ENCODE measurements at regions not wholly inside any gene's neighbourhood (a gene's known extent, or its start where the extent isn't known, plus 50 kb on each side); places are given as distances from the start of the nearest gene placed in this dataset.

DNA sequence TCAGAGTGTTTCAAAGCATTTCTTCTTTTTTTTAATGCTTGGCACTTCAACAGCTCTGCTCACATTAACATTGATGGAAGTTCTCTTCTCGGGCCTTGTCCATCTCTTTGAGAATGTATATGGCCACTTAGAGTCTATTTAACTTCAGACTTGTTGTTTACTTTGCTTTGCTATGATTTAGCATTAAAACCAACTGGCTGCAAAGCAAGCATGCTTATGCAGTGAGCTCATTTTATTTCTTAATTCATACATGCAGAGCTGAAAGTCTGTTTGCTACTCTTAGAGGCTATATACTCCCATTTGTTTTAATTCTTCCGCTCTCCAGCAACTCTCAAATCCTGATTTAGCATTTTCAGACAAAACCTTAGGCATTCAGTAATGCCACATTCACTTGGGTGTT, 107.6 kb upstream of the PACRGL start:
- DNase-seq (ENCODE audit: low spot score): no peak

DNA sequence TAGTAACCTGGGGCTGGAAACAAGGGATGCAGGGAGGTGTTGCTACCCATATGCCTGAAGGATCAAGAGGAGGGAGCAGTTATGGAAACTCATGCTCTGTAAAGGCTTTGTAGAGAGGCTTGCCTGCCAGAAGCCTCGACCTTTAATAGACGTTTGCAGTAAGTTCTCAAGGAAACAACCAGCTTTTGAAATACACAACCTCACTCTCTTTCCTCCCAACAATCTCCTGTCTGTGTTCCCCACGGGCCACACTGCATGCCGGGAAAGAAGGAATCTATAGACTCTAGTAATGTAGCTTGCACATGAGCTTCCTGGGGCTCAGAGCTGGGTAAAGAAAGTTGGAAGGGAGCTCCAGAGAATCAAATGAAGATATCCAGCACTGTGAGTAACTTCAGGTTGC, 101.6 kb upstream of the PACRGL start:
- no peak for DNase-seq (ENCODE audit: low spot score)

DNA sequence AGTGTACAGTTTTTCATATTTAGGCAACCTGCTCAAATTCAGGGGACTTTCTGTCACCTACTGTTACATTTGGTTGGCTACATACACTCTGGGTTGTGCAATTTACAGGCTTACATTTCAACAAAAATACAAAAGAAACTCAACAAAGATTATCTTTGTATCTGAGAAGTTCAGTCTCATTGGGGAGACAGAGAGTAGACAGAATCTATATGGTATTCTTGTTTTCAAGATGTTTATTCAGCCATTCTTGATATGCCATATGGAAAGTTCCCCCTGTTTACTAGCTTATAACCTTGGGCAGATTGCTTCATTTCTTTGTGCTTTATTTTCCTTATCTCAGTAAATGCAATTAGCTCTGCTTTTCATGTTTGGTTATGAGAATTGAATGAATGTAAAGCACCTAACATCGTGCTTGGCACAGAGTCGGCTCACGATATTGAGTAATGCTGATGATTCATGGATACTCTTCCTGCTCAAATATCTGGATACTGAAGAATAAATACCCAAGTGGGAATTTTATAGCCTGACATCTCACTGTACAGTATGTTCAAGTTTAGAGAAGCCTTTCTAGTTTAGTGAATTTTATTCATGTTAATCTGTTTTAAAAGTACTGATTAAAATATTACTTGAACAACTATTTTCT, 96.5 kb upstream of the PACRGL start:
- DNase-seq (ENCODE audit: low spot score): no peak

DNA sequence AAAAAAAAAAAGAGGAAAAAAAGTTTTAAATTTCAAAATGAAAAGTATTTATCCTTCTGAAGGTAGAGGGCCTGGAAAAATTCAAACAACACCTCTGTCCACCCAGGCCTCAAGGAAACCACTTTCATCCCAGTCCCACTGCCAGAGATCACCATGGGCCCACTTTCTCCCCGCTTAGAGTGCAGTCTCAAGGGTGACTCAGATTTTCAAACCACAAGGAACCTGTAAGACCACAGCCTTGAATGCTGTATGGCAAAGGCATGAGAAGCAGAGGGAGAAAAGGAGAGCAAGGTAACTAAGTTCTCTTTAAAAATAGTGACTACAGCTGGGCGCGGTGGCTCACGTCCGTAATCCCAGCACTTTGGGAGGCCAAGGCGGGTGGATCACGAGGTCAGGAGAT, 87.9 kb upstream of the PACRGL start:
- DNase-seq (ENCODE audit: low spot score): no peak

DNA sequence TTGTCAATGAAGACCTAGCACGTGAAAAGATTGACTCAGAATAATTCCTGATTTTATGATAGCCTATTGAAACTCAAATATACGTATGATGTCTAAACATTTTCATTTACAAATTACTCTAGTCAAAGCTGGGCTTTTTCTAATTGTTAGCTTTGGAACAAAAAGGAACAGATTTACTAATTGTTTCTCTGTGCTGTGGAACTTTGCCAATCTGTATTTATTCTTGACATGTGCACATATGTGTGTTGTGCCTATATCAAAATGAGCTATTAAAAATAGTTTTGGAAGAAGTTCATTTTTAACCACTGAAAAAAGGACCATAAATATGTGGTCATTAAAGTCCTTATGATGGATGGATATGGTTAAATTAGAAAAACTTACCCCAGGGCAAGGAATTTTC, 85.4 kb upstream of the PACRGL start:
- DNase-seq (ENCODE audit: low spot score): no peak

DNA sequence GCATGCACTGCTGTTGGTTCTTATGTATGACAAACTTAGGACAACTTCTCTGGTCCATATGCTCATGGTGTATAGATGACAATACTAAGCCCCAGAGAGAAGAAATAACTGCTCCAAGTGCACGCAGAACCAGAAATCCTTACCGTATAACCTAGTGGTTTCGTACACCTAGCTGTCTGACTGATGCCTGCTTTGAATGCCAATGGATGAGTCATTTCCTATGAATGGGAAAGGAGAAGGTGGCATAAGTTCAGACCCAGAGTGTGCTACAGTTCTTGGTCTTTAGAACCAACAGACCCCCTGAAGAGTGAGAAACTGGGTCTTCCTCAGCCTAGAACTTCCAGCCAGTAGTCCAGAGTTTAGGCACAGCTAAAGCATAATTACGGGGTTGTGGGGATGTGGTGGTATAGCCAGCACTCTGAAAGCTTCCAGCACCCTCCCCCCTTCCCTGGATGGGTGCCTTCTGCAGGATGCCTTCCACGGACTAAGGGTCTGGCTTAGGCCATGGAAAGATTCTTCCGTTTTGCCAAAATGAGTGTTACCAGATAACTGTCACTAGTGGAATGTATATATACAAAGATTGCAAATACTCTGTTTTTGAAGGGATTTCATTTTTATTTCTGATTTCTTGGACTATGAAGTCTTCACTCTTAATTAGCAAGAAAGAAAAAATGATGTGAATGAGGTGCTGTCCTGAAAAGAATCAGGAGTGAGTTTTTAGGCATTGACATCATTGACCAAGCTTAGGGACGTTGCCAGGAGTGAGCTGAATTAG, 84.6 kb upstream of the PACRGL start:
- DNase-seq (ENCODE audit: low spot score): no peak

DNA sequence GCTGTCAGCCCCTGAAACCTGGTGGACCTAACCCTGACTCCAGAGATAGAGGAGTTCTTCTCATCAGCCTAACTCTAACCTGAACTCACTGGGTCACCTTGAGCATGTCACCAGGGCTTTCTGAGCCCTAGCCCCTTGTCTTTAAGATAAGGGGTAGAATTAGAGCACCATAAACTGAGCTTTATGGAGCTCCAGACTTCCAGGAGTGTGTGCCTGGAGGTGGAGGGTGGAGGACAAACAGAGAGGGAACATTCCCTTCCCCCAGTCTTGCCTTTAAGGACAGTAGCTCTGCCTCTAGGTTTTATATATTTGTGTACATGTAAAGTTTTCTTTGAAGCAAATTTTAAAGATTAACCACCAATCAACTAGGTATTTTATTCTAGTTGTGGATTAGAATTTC, 83.9 kb upstream of the PACRGL start:
- DNase-seq (ENCODE audit: low spot score): no peak

DNA sequence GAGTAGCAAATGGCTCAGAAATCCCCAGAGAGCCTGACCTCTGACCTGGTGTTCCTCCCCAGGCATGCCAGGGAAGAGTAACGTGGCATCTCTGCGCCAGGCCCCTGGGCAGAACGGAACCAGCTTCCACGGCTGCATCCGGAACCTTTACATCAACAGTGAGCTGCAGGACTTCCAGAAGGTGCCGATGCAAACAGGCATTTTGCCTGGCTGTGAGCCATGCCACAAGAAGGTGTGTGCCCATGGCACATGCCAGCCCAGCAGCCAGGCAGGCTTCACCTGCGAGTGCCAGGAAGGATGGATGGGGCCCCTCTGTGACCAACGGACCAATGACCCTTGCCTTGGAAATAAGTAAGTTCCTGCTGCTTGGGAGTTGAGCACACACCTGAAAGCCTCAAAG, 83.4 kb upstream of the PACRGL start:
- no peak for DNase-seq (ENCODE audit: low spot score)

DNA sequence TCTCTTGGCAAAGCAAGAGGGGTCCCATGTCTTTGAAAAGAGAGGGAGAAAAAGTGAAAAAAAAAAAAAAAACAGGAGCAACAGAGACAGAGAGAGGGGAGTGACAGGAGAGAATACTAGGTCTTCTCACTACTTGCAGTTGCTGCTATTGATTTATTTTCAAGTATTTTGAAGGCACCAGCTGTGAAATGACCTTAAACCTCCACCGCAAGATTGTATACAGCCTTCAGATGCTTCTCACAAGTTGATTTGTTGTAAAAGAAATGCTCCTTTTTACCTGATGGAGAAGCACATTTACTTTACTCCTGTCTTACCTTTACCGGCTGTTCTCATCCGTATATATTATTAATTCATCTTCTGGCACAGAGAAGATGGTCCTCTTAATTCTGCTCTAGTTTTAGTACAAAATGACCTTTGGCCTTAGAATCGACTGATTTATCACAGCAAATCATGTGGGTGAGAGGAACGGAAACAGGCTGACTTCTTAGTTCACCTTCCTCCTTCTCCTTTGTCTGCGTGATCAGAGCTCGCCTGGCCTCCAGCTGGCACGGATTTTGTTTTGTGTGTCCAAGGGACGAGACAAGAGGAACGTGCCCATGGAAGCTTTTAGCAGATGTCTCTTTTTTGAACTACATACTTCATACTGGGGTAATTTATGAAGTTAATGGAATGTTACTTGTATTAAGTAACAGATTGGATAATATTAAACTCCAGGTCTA, 82.4 kb upstream of the PACRGL start:
- no peak for DNase-seq (ENCODE audit: low spot score)

DNA sequence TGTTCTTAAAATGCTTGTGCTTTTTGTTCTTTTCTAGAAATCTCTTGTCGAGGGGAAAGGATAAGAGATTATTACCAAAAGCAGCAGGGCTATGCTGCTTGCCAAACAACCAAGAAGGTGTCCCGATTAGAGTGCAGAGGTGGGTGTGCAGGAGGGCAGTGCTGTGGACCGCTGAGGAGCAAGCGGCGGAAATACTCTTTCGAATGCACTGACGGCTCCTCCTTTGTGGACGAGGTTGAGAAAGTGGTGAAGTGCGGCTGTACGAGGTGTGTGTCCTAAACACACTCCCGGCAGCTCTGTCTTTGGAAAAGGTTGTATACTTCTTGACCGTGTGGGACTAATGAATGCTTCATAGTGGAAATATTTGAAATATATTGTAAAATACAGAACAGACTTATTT, 81.5 kb upstream of the PACRGL start:
- DNase-seq (ENCODE audit: low spot score): no peak

DNA sequence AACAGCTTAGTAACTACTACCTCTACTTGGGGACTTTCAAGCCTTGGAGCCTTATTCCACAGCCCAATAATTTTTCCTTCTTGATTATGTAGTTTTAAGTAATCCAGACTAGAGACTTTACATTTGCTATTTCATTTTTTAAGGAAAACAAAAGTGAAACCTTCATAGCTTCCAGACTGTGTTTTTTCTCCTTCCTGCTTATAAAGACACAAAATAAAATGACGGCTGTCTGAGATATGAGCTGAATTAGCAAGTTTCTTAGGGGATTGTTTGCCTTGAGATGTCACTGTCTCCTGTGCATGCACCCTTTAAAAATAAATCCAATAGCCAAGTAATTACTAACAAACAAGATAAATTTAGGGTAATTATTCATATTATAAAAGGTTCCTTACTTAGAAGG, 78.8 kb upstream of the PACRGL start:
- DNase-seq (ENCODE audit: low spot score): no peak

DNA sequence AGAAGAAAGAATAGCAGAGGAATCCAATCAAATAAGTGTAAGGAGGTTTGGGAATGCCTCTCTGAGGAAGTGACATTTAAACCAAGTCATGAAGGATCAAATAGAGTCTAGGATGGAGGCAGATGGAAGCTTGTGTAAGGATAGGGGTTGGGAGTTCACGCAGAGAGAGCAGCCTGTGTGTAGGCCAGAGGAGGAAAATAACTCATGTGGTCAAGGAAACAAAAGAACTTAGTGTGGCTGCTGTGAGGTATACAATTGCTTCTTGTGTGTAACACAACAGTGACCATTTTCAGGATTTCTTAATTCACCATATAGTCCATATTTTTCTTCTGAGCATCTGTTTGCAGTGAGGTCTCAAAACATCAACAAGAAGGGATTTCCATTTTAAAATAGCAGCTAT, 77.6 kb upstream of the PACRGL start:
- DNase-seq (ENCODE audit: low spot score): no peak

DNA sequence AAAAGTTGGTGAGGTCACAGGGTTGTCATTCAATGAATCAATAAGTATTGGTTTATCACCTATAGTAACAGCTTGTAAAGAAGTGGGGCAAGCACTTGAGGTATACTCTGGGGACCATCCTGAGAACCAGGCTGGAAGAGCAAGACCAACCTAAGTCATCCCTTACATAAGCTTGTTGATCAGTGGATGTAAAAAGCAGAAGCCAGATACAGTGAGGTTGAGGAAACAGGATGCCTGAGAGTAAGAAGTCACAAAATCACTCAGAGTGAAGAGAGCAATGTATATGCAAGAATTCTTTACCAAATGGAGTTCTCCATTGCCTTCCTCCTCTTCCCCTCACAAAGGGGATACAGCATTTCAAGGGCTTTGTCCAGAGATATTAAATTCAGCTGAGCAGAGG, 76.3 kb upstream of the PACRGL start:
- DNase-seq (ENCODE audit: low spot score): no peak

DNA sequence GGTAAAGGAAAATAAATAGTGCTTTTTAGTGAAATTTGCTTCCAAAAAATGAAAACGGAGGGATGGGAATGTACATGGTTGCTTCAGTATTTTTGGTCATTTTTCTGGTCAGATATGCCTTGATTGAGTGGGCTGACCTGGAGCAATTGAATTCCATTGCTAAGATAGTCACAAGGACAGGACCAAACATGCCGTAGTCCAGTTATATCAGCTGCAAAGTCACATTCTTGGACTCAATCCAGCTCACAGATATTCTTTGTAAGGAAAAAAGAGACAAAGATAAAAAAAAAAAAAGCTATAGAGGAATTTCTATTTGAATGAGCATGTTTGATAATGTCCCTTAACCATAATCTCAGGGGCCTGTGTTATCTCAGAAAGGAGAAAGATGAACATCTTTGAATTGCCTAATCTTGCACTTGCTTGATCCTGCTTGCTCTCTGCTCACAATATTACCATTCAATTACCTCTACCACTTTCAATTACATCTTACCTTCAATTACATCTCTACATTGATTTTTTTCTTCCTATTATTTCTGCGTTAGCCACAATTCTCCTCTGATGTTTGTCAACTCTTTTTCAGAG, 75.4 kb upstream of the PACRGL start:
- no peak for DNase-seq (ENCODE audit: low spot score)

DNA sequence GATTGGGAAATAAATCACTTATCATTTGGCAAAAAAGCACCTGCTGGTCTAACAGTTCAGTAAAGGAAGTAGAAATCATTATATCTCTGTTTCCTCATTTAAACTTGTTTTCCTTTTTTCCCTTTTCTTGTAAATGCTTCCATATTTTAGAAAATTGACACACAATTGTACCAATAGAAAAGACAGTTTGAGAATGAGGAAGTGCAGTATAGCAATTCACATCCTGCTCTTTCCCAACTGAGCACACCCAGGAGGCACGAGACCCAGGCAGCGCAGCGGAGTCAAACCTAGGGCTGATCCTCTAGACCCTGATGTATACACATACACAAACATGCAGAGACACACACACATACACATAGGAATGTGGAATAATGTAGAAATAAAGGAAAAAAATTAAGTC, 74.8 kb upstream of the PACRGL start:
- no peak for DNase-seq (ENCODE audit: low spot score)

DNA sequence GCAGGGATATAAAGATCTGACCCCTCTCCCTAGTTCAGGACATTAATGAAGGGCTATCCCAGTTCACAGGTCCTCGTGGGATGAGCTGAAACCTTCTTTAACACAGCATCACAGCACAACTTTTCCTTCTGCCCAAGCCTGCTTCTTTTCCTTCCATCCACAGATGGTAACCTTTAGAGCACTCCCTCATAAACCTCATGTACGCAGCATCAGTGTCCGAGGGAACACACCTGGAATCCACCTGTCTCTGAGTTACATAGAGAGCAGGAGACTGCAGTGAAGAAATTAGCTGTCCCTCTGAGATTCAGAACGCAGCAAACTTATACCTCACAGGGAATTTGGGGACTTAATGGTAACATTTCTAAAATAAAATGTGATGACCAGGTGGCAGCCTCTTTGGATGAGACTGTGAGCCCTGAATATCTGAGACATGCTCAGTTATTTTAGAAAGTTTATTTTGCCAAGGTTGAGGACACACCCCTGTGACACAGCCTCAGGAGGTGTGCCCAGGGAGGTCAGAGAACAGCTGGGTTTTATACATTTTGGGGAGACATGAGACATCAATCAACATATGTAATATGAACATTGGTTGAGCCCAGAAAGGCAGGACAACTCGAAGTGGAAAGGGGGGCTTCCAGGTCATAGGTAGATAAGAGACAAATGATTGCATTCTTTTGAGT, 73.8 kb upstream of the PACRGL start:
- DNase-seq (ENCODE audit: low spot score): no peak

DNA sequence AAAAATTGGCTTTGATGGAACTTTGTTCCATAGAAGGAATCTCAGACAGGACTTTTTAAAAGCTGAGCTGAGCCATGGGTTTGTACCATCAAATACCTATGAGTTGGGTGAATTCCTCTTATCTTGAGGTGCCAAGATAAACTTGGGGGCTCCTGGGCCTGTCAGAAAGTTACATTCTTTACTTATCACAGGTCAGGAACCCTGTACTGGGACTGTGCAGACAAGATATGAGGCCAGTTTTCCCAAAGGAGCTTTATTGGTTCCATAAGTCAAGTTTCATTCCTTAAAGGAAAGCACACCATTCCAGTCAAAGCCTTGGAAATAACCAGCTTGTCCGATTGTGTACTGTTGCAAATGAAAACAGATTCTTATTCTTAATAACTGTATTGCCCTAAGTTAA, 72.4 kb upstream of the PACRGL start:
- no peak for DNase-seq (ENCODE audit: low spot score)

DNA sequence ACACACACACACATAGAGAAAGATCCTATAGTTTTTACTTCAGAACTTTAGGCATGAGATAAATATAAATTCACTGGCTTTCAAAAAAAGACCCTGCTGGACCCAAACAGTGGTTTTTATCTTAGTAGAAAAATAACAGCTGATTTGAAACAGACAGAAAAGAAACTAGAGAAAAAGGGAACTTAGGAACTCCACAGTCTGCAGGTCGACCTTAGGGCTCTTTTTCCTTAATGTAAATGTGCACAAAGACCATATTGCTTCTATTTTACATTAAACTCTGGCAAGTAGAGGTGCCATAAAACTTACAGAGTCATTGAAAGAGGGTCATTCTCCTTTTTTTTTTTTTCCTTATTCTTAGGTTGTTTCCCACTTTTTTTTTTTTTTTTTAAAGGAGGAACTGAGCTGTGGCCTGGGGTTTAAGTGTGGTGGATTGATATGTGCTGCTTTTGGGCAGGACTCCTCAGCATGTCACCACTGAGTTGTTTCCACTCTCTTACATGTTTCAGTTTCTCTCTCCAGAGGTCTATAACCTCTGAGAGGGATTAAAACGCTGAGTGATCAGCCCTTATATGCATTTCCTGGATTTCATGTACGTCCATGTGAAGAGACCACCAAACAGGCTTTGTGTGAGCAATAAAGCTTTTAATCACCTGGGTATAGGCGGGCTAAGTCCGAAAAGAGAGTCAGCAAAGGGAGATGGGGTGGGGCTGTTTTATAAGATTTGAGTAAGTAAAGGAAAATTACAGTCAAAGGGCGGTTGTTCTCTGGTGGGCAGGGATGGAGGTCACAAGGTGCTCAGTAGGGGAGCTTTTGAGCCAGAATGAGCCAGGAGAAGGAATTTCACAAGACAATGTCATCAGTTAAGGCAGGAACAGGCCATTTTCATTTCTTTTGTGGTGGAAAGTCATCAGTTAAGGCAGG, 70.8 kb upstream of the PACRGL start:
- DNase-seq (ENCODE audit: low spot score): no peak

DNA sequence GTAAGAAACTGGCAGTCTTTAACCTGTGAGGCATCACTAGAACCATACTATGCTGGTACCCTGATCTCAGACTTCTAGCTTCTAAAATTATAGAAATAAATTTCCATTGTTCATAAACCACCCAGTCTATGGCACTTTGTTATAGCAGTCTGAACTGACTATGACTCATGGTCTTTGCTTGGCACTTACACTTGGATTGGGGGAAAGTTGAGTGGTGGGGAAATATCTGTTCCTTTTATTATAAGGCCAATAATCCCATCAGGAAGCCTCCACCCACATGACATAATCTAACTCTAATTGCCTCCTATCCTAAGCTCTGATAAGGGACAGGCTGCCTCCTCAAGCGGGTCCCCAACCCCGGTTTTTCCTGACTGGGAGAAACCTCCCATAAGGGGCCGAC, 61.4 kb upstream of the PACRGL start:
- no peak for DNase-seq (ENCODE audit: low spot score)

DNA sequence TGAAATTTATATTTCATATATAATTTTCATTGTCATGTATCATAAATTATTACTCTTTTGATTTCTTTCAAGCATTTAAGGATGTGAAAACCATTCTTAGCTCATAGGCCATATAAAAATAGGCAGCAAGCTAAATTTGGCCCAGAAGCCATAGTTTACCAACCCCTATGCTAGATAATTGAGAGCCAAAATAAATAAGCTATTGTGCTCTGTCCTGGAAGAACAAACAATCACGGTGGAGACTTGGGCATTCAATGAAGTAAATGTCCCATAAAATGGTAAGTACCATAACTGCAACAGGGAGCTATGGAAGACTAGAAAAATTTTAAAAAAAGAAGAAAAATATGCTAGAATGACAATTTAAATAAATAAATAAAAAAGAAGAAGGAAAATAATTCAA, 60.9 kb upstream of the PACRGL start:
- DNase-seq (ENCODE audit: low spot score): no peak

DNA sequence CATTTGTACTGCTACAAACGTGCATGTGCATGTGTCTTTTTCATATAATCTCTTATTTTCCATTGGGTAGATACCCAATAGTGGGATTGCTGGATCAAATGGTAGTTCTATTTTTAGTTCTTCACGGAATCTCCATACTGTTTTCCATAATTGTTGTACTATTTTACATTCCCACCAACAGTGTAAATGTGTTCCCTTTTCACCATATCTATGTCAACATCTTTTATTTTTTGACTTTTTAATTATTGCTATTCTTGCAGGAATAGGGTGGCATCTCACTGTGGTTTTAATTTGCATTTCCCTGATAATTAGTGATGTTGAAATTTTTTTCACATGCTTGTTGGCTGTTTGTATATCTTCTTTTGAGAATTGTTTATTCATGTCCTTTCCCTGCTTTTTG, 59.3 kb upstream of the PACRGL start:
- no peak for DNase-seq (ENCODE audit: low spot score)
